ENCODE measurements at regions not wholly inside any gene's neighbourhood (a gene's known extent, or its start where the extent isn't known, plus 50 kb on each side); places are given as distances from the start of the nearest gene placed in this dataset.
"Not testable (repeated sequence)": the region's sequence is repeated elsewhere in the genome, so short reads cannot be mapped to it uniquely, and the experiment has no call there.

- not testable (repeated sequence) for DNase-seq
Measured at GRCh38 chr2:156254637-156255067, 77.9 kb downstream of the NR4A2 start.

GRCh38 chr2:156253765-156254164 is 78.8 kb downstream of the NR4A2 start:
- no peak for DNase-seq

DNA sequence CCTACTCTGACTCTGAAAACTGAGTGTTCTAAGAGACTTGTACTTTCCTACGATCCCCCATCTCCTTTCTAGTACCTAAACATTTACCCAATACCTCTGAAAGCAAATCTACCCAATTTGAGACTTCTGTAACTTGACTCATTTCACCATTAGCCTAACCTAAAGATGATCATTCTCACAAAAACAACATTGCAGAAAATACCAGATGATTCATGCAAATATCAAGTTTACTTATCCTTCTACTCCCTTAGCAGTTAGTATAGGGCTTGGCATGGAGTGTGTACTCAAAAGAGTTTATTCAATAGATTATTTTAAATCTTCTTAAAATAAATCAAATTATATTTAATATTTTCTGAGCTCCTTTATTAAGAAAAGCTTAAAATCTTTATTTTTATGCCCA is 89.6 kb downstream of the NR4A2 start:
- no peak for DNase-seq

GRCh38 chr2:156237558-156237957 is 95.0 kb downstream of the NR4A2 start:
- no peak for DNase-seq

DNA sequence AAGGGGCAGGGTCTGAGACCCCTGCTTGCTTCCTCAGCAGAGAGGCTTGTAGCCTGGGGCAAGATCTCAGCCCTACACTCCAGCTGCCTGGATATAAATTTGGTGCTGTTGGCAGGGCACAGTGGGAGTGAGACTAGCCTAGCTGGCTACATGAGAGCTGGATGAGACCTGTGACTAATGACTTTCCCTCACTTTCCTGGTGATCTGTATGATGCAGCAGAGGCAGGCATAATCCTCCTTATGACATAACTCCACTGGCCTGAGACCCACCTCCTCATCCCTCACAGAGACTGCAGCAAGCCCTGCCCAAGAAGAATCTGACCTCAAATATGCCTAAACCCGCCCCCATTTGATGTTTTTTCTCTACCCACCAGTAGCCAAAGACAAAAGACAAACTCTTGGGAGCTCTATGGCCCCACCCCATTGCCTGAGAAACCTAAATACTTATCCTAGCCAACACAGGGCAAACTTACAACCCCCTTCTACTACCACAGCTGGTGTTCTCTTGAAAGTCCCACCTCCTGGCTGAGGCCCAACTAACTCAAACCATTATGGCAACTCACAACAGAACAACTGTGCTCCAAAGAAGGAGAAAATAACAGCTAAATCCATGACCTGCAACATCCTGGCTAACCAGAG is 102.7 kb downstream of the NR4A2 start:
- DNase-seq, result no peak

GRCh38 chr2:156223328-156223727 is 109.2 kb downstream of the NR4A2 start:
- not testable (repeated sequence) for DNase-seq

- no peak for DNase-seq
Measured at GRCh38 chr2:156221703-156222102, 110.8 kb downstream of the NR4A2 start.

DNA sequence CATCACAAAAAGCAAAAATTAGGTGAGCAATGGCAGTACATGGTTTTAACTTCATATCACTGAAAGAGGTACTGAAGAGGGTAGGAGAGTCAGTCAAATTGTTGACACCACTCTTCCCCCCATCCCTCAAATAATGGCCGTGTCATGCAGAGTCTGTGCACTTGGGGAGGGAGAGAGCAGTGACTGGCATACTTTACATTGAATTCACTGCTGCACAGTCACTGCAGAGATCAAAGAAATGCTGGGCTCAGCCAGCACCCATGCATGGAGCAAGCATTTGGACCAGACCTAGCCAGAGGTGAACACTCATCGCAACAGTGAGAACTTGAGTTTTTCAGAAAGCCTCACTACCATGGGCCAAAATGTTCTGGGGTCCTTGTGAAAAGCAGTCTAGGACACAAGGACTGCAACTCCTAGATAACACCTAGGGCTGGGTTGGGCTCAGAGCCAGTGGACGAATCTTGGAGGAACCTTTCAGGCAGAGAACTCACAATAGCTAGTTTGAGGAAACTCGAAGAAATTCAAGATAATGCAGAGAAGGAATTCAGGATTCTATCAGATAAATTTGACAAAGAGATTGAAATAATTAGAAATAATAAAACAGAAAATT is 112.9 kb downstream of the NR4A2 start:
- no peak for DNase-seq

DNA sequence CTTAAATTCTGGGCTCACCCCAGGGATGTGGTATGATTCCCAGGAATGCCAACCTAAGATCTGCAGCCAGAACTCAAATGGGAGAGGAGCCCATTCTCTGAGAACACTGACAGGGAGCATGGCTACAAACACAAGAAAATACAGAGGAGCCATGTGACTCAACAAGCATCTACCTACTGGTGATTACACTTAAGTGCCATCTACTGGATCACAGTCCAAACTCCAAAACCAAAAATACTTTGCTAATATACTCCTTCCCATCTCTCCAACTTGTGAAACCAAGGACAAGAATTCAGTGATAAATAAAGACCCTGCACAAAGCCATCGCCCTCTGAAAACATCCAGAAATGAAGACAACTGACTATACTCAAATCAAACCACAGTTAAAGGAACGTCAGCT is 116.9 kb downstream of the NR4A2 start:
- DNase-seq, result no peak

GRCh38 chr2:156211318-156211717 is 121.2 kb downstream of the NR4A2 start:
- DNase-seq, result no peak

GRCh38 chr2:156206355-156206754 is 126.2 kb downstream of the NR4A2 start:
- no peak for DNase-seq

- DNase-seq, result no peak
Measured at GRCh38 chr2:156199588-156199987, 132.9 kb downstream of the NR4A2 start.

DNA sequence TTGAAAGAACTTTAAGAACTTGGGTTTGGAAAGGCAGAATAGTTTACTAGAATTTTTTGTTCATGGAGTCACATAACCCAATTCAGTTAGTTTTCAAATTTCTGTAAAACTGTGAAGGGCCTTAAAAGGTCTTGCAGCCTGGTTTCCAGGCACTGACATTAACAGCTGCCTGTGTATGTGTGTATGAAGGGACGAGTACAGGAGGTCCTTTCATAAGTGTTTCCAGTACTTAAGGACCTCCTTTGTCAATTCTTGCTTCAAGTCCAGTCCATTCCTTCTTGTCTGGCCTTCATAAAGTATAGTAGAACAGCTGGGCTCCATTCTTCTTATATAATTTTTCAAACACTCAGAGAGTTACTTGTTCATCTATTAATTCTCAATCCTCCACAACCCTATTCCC is 136.5 kb downstream of the NR4A2 start:
- DNase-seq, result no peak

GRCh38 chr2:156192468-156192867 is 140.1 kb downstream of the NR4A2 start:
- DNase-seq, result no peak

GRCh38 chr2:156191527-156191926 is 141.0 kb downstream of the NR4A2 start:
- no peak for DNase-seq

- no peak for DNase-seq
Measured at GRCh38 chr2:156190517-156190916, 142.0 kb downstream of the NR4A2 start.

DNA sequence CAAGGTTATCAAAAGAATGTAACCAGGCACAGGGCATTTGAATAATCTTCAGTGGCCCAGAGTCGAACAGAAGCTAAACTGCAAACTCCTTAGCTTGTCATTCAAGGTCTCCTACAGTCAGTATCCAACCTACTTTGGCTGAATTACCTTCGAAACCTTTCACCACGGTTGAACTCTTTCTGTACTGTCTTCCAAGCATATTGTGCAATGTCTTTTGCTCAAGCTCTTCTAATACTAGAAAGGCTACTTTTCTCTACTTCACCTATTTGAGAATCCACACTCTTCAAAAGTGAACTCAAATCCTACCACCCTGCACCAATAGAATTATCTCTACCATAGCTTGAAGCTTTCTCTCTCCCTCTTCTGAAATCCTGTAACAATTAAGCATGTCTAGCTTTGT is 142.9 kb downstream of the NR4A2 start:
- DNase-seq, result no peak

- DNase-seq, result no peak
Measured at GRCh38 chr2:156189143-156189542, 143.4 kb downstream of the NR4A2 start.

GRCh38 chr2:156182132-156182531 is 150.4 kb downstream of the NR4A2 start:
- no peak for DNase-seq

- DNase-seq, result no peak
Measured at GRCh38 chr2:156181208-156181607, 151.3 kb downstream of the NR4A2 start.

DNA sequence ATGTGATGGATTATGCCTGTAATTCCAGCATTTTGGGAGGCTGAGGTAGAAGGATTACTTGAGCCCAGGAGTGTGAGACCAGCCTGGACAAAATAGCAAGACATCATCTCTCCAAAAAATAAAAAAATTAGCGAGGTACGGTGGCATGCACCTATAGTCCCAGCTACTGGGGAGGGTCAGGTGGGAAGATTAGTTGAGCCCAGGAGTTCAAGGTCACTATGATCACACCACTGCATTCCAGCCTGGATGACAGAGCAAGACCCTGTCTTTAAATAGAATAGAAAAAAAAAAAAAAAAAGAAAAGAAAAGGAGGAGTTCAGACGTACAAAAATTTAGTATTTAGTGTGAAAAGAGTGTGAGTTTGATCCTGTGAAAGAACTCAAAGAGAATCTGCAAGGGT is 154.9 kb downstream of the NR4A2 start:
- DNase-seq, result no peak

- DNase-seq, result no peak
Measured at GRCh38 chr2:156175946-156176345, 156.6 kb downstream of the NR4A2 start.

DNA sequence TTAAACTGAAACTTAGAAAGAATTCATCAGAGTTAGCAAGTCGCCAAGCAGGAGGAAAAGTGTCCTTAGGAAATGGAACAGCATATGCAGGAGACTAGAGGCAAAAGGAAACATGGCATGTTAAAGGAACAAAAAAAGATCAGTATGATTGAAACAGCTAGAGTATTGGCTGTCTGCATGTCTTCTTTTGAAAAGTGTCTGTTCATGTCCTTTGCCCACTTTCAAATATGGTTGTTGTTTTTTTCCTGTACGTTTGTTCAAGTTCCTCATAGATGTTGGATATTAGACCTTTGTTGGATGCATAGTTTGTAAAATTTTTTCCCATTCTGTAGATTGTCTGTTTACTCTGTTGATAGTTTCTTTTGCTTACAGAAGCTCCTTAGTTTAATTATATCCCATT is 161.6 kb downstream of the NR4A2 start:
- no peak for DNase-seq

- no peak for DNase-seq
Measured at GRCh38 chr2:156165742-156166141, 166.8 kb downstream of the NR4A2 start.

Data from nucleus accumbens (tissue), 56 donors.